SK-N-SH (cell line): ENCODE measurements at regions not wholly inside any gene's neighbourhood (a gene's known extent, or its start where the extent isn't known, plus 50 kb on each side); places are given as distances from the start of the nearest gene placed in this dataset.

Source experiments
- ELF1 ChIP-seq: IDR thresholded peaks from 2 replicates; pipeline ENCODE4 v1.4.0; 2012
- EP300 ChIP-seq, 2 experiments: IDR thresholded peaks; 2 replicates each; pipeline versions ENCODE4 v1.4.0 to v1.6.1; 2012; ENCODE audit warnings: borderline replicate concordance in 1 of 2, low read depth in 1 of 2, low read length in 1 of 2
- POLR2AphosphoS5 ChIP-seq: IDR thresholded peaks from 2 replicates; pipeline ENCODE4 v1.6.1; 2012; ENCODE audit warnings: low read depth, low read length
- RAD21 ChIP-seq: IDR thresholded peaks from 2 replicates; pipeline ENCODE4 v1.6.1; 2012; ENCODE audit warnings: mild to moderate bottlenecking, low read length
- RFX5 ChIP-seq: IDR thresholded peaks from 2 replicates; pipeline ENCODE4 v1.6.1; 2012; ENCODE audit warnings: mild to moderate bottlenecking, improper control_type of control experiment, low read length
- TAF1 ChIP-seq: IDR thresholded peaks from 2 replicates; pipeline ENCODE4 v1.6.1; 2012; ENCODE audit warnings: low read depth, mild to moderate bottlenecking, low read length, moderate library complexity, borderline replicate concordance
- TCF12 ChIP-seq: IDR thresholded peaks from 2 replicates; pipeline ENCODE4 v1.4.0; 2012
- USF1 ChIP-seq: IDR thresholded peaks from 2 replicates; pipeline ENCODE4 v1.4.0; 2012; ENCODE audit warnings: low read depth, borderline replicate concordance
- TF ChIP-seq, protein P1 (sequence below): fragments of 200-600 bp; sonication (generic); IDR thresholded peaks from 2 replicates; pipeline ENCODE4 v1.6.1; 2017; ENCODE audit warnings: antibody characterized with exemption, mild to moderate bottlenecking, moderate library complexity

GRCh38 chr3:109888026-109888425, 550.7 kb upstream of the DPPA4 start:
- TF ChIP-seq, protein P1, sequence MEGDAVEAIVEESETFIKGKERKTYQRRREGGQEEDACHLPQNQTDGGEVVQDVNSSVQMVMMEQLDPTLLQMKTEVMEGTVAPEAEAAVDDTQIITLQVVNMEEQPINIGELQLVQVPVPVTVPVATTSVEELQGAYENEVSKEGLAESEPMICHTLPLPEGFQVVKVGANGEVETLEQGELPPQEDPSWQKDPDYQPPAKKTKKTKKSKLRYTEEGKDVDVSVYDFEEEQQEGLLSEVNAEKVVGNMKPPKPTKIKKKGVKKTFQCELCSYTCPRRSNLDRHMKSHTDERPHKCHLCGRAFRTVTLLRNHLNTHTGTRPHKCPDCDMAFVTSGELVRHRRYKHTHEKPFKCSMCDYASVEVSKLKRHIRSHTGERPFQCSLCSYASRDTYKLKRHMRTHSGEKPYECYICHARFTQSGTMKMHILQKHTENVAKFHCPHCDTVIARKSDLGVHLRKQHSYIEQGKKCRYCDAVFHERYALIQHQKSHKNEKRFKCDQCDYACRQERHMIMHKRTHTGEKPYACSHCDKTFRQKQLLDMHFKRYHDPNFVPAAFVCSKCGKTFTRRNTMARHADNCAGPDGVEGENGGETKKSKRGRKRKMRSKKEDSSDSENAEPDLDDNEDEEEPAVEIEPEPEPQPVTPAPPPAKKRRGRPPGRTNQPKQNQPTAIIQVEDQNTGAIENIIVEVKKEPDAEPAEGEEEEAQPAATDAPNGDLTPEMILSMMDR = no peak
- TF ChIP-seq ELF1 (no peak), EP300 (IDR thresholded peaks at IDR 0.05; ENCODE audit: borderline replicate concordance in 1 of 2, low read depth in 1 of 2, low read length in 1 of 2) (no peak), POLR2AphosphoS5 (no peak), TCF12 (no peak), TAF1 (no peak), USF1 (no peak), RFX5 (no peak), RAD21 (no peak)
